HepG2 (cell line): ENCODE measurements at regions not wholly inside any gene's neighbourhood (a gene's known extent, or its start where the extent isn't known, plus 50 kb on each side); places are given as distances from the start of the nearest gene placed in this dataset.

Experiments
- E2F5 ChIP-seq: sonication (generic); formaldehyde crosslinking; conservative IDR thresholded peaks from 2 replicates; pipeline ENCODE4 v1.4.0; 2020; ENCODE audit warnings: missing genetic modification reagents
- ERF ChIP-seq: IDR thresholded peaks from 2 replicates; pipeline ENCODE4 v1.6.1; 2018; ENCODE audit warnings: missing biosample characterization, missing genetic modification reagents
- MYC ChIP-seq: sonication (generic); formaldehyde crosslinking; IDR thresholded peaks from 2 replicates; pipeline ENCODE4 v1.9.0; 2021; ENCODE audit warnings: missing genetic modification reagents, borderline replicate concordance
- PATZ1 ChIP-seq: sonication (generic); formaldehyde crosslinking; IDR thresholded peaks from 2 replicates; pipeline ENCODE4 v1.4.0; 2020; ENCODE audit warnings: missing genetic modification reagents
- RAD21 ChIP-seq: fragments of 450-650 bp; formaldehyde crosslinking; IDR thresholded peaks from 2 replicates; pipeline ENCODE4 v1.5.0; 2020; ENCODE audit warnings: mild to moderate bottlenecking
- ZNF24 ChIP-seq: fragments of 450-650 bp; IDR thresholded peaks from 2 replicates; pipeline ENCODE4 v1.6.1; 2017; ENCODE audit warnings: antibody characterized with exemption, mild to moderate bottlenecking
- ZNF546 ChIP-seq: sonication (generic); formaldehyde crosslinking; conservative IDR thresholded peaks from 2 replicates; pipeline ENCODE4 v1.8.1; 2023; ENCODE audit warnings: mild to moderate bottlenecking, missing genetic modification reagents

GRCh38 chr13:89574077-89574476, 1773.4 kb upstream of the MIR17HG start:
- no peak for TF ChIP-seq ZNF24
- TF ChIP-seq ZNF546 (CRISPR knock-in tag): no peak
- TF ChIP-seq ERF (CRISPR knock-in tag): no peak
- TF ChIP-seq E2F5 (CRISPR knock-in tag): no peak
- TF ChIP-seq MYC (CRISPR knock-in tag): no peak
- no peak for TF ChIP-seq RAD21
- no peak for TF ChIP-seq PATZ1
